Central memory CD4-positive, alpha-beta T cell (primary cell): ENCODE measurements at regions not wholly inside any gene's neighbourhood (a gene's known extent, or its start where the extent isn't known, plus 50 kb on each side); places are given as distances from the start of the nearest gene placed in this dataset.

Experiments used
- DNase-seq: peaks from one replicate; pipeline ENCODE4 v3.0.0; 2022

GRCh38 chr6:91743756-91744155 is 1156.9 kb upstream of the MAP3K7 start:
- no peak for DNase-seq

GRCh38 chr6:91731939-91732338 is 1145.1 kb upstream of the MAP3K7 start:
- DNase-seq: no peak

- DNase-seq: no peak
Observed at GRCh38 chr6:91730710-91731109, 1143.8 kb upstream of the MAP3K7 start.

- no peak for DNase-seq
Observed at GRCh38 chr6:91720324-91720723, 1133.5 kb upstream of the MAP3K7 start.

GRCh38 chr6:91719414-91719813 is 1132.5 kb upstream of the MAP3K7 start:
- DNase-seq: no peak

GRCh38 chr6:91718198-91718597 is 1131.3 kb upstream of the MAP3K7 start:
- DNase-seq: no peak

GRCh38 chr6:91717094-91717493 is 1130.2 kb upstream of the MAP3K7 start:
- DNase-seq: no peak

- DNase-seq: no peak
Observed at GRCh38 chr6:91716361-91716760, 1129.5 kb upstream of the MAP3K7 start.

GRCh38 chr6:91715171-91715805 is 1128.4 kb upstream of the MAP3K7 start:
- no peak for DNase-seq

GRCh38 chr6:91713911-91714310 is 1127.0 kb upstream of the MAP3K7 start:
- no peak for DNase-seq

GRCh38 chr6:91711518-91711917 is 1124.6 kb upstream of the MAP3K7 start:
- no peak for DNase-seq

- no peak for DNase-seq
Observed at GRCh38 chr6:91710342-91710741, 1123.5 kb upstream of the MAP3K7 start.

- no peak for DNase-seq
Observed at GRCh38 chr6:91708534-91708933, 1121.7 kb upstream of the MAP3K7 start.

- DNase-seq: no peak
Observed at GRCh38 chr6:91705646-91706045, 1118.8 kb upstream of the MAP3K7 start.

- no peak for DNase-seq
Observed at GRCh38 chr6:91704531-91704930, 1117.7 kb upstream of the MAP3K7 start.

GRCh38 chr6:91697010-91697695 is 1110.3 kb upstream of the MAP3K7 start:
- DNase-seq: no peak

GRCh38 chr6:91695221-91695620 is 1108.3 kb upstream of the MAP3K7 start:
- no peak for DNase-seq

- no peak for DNase-seq
Observed at GRCh38 chr6:91694016-91694654, 1107.3 kb upstream of the MAP3K7 start.

- no peak for DNase-seq
Observed at GRCh38 chr6:91691449-91691848, 1104.6 kb upstream of the MAP3K7 start.

- no peak for DNase-seq
Observed at GRCh38 chr6:91683240-91683639, 1096.4 kb upstream of the MAP3K7 start.

- no peak for DNase-seq
Observed at GRCh38 chr6:91681296-91681695, 1094.4 kb upstream of the MAP3K7 start.

- DNase-seq: no peak
Observed at GRCh38 chr6:91678679-91679446, 1092.0 kb upstream of the MAP3K7 start.

- no peak for DNase-seq
Observed at GRCh38 chr6:91672201-91672600, 1085.3 kb upstream of the MAP3K7 start.

GRCh38 chr6:91669871-91670268 is 1083.0 kb upstream of the MAP3K7 start:
- DNase-seq: no peak
